ENCODE measurements at regions not wholly inside any gene's neighbourhood (a gene's known extent, or its start where the extent isn't known, plus 50 kb on each side); places are given as distances from the start of the nearest gene placed in this dataset.

DNA sequence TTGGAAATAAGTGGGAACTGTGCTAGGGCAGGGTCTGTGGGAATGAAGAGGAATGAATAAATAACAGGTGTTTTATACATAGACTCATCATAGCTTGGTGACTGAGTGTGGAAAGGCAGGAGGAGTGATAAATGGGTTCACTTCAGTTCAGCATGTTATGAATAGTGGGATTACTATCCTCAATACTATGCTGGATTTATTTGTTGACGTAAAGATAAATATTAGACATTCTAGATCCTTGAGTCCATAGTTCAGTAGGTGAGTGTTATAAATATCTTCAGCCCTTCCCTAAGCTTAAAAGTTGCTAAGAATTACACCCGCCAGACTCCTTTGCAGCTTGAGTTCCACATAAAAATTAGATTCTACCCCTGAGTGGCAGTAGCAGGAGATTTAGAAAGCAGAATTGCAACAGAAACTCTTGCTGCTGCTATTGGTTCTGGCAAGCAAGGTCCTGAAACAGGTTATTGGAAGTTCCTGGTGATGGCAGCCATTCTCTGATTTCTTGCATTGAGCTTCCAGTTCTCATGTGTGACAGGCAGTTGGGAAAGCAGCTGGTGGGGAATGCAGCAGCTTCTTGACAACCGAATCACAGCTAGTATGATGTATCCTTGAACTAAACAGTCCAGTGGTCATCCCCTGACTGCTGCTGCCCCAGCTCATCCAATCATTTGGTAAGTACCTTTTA, 1558.9 kb downstream of the FAM181B start:
- TF ChIP-seq POLR2A (IDR thresholded peaks at IDR 0.05) (no peak), CTCF (IDR thresholded peaks at IDR 0.05) (no peak)
